ENCODE measurements at regions not wholly inside any gene's neighbourhood (a gene's known extent, or its start where the extent isn't known, plus 50 kb on each side); places are given as distances from the start of the nearest gene placed in this dataset.

DNA sequence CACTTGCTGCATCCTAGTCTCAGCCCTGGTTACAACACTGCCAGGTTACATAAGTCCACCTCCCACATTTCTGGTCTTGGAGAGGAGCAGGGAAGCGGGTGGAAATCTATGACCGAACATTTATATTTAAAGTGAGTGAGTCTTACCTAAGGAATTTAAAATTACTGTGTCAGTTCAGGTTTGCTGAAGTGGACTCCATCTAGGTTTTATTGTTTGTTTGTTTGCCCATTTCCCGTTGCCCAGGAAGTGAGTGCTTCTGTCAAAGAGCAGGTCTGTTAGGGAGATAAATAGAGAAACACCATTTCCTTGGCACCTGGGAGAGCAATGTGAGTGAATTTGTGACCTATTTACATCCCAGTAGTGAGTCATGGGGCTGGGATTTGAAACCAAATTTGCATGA is 179.5 kb downstream of the KIF4B start:
- DNase-seq, result no peak
- intact Hi-C loops (cut with micrococcal nuclease), result no loop called here
- no peaks in the 10 kb centered on the region for H3K36me3 Mint-ChIP-seq (ENCODE audit: low read depth)
- no peaks in the 10 kb centered on the region for H3K4me1 Mint-ChIP-seq
- no peaks in the 10 kb centered on the region for H3K27me3 Mint-ChIP-seq
- no peak overlapping the region for H3K27ac Mint-ChIP-seq
- no peak overlapping the region for H3K4me3 Mint-ChIP-seq
- H3K9me3 Mint-ChIP-seq, result no peaks in the 10 kb centered on the region

DNA sequence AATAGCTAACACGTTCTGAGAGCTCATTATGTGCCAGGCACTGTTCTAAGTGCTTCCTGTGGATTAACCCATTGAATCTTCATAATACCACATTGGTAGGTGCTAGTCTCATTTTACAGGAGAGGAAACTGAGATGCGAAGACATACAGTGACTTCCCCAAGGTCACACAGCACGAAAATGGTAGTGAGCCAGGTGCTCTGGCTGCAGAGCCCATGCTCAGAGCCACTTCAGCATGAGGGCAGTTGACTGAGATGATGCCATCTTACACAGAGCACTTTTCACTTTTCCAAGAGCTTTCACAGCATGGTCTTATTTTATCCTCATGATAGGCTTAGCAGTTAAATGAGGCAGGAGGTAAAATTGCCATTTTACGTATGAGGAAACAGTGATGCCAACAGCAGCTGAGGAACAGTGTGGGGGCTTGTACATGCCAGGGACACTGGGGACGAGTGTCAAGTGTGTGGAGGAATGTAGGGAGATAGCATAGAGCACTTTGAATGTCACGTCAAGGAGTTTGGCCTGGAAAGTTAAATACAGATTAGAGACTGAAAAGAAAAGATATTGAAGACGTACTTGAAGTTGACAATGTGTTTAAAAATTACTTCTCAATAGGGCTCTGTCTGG is 180.0 kb downstream of the KIF4B start:
- Mint-ChIP-seq H3K27me3 (no peaks in the 10 kb centered on the region), H3K4me1 (no peaks in the 10 kb centered on the region), H3K36me3 (ENCODE audit: low read depth) (no peaks in the 10 kb centered on the region), H3K27ac (no peak overlapping the region), H3K9me3 (no peaks in the 10 kb centered on the region), H3K4me3 (no peak overlapping the region)
- no peak for DNase-seq
- intact Hi-C loops (cut with micrococcal nuclease), result no loop called here

DNA sequence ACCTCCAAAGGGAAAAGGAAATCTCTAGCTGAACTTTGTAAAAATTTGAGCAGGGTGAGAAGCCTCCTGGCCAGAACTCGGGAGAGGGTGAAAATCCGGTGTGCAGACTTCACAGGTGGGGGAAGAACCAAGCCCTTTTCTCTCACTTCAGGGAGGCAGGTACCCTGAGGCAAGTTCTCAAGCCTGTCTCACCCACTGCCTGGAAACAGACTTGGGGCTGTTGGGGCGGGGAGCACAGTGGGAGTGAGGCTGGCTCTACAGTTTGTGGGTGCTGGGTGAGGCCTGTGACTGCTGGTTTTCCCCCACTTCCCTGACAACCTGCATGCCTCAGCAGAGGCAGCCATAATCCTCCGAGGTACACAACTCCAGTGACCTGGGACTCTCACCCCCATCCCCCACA is 187.1 kb downstream of the KIF4B start:
- Mint-ChIP-seq H3K4me1 (no peaks in the 10 kb centered on the region), H3K4me3 (no peak overlapping the region), H3K36me3 (ENCODE audit: low read depth) (no peaks in the 10 kb centered on the region), H3K27me3 (no peaks in the 10 kb centered on the region), H3K9me3 (peaks cover 9% of the 10 kb centered on the region), H3K27ac (no peak overlapping the region)
- intact Hi-C loops (cut with micrococcal nuclease), result no loop called here
- DNase-seq, result no peak

DNA sequence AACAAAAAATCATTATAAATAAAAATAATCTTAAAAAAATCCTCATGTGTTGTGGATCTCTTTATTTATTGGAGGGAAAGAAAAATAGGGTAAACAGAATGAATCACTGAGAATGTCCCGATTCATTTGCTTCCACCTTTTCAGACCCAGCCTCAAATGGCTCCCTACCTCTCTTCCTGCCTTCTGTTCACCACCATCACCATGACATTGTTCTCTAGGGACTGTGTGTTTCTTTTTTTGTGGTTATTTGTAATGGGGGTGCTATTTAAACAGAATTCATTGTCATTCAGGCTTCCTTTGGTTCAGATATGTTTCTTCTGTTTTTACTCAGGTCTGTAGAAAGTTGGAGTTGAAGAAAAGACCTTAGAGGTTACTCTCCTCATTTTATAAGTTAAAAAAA is 198.2 kb downstream of the KIF4B start:
- Mint-ChIP-seq H3K27me3 (no peaks in the 10 kb centered on the region), H3K36me3 (ENCODE audit: low read depth) (no peaks in the 10 kb centered on the region), H3K4me3 (no peak overlapping the region), H3K4me1 (no peaks in the 10 kb centered on the region), H3K27ac (no peak overlapping the region), H3K9me3 (no peaks in the 10 kb centered on the region)
- intact Hi-C loops (cut with micrococcal nuclease), result no loop called here
- DNase-seq, result no peak

DNA sequence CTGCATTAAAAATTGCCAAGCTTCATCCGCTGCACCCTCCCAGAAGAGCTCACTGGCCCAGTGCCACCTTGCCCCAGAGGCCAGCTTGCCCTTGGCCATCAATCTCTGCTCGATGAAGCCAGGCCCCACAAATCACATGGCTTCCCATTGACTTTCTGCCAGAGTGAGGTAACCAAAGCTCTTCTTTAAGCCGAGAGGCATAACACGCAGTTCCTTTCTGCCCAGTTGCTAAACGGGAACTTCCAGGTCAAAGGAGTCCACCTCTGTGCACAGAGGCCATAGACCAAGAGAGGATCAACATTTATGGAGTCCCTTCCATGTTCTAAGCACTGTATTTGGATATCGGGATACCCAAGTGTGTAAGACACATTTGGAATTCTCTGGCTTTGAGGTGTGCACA is 208.8 kb downstream of the KIF4B start:
- no peaks in the 10 kb centered on the region for H3K36me3 Mint-ChIP-seq (ENCODE audit: low read depth)
- H3K27ac Mint-ChIP-seq, result no peak overlapping the region
- no peak overlapping the region for H3K4me3 Mint-ChIP-seq
- H3K4me1 Mint-ChIP-seq, result no peaks in the 10 kb centered on the region
- intact Hi-C loops (cut with micrococcal nuclease), result no loop called here
- H3K27me3 Mint-ChIP-seq, result no peaks in the 10 kb centered on the region
- DNase-seq, result no peak
- H3K9me3 Mint-ChIP-seq, result peaks cover 3% of the 10 kb centered on the region

DNA sequence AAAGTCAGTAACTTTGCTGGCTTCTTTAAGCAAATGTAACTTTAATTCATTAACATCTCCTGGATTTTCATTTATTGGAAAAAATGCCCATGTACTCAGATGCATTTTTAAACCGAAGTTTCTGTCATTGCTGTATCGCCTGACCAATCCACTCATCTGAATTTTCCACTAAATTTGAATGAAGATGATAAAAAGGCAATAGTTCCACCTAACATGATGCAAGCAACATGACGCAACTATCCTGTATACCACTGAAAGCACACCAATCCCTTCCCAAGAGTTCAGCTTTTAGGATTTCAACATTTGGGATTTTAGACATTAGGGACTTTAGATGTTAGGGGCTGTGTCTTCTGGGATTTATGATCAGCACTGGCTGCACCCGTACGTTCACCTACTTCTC is 215.6 kb downstream of the KIF4B start:
- H3K9me3 Mint-ChIP-seq, result peaks cover 3% of the 10 kb centered on the region
- intact Hi-C loops (cut with micrococcal nuclease), result no loop called here
- no peak overlapping the region for H3K27ac Mint-ChIP-seq
- no peaks in the 10 kb centered on the region for H3K4me1 Mint-ChIP-seq
- no peak for DNase-seq
- H3K4me3 Mint-ChIP-seq, result no peak overlapping the region
- H3K36me3 Mint-ChIP-seq (ENCODE audit: low read depth), result no peaks in the 10 kb centered on the region
- H3K27me3 Mint-ChIP-seq, result no peaks in the 10 kb centered on the region

DNA sequence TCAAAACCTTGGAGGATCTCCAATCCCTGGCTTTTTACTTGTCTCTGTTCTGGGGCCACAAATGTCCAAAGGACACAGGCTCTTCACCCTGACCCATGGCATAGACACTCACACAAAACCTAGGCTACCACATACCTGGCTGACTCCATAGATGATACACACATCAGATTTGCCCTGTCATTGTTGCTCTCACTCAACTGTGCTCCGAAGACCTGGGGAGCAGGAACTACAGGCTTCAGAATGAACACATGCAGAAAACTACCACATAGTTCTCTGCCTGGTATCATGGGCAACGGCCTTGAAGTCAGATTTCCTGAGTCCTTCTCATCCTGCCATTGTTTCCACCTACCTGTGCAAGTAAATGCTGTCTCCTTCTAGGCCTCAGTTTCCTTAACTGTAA is 226.2 kb downstream of the KIF4B start:
- Mint-ChIP-seq H3K4me1 (no peaks in the 10 kb centered on the region), H3K9me3 (peaks cover under 1% of the 10 kb centered on the region), H3K4me3 (no peak overlapping the region), H3K27me3 (no peaks in the 10 kb centered on the region), H3K27ac (no peak overlapping the region), H3K36me3 (ENCODE audit: low read depth) (no peaks in the 10 kb centered on the region)
- intact Hi-C loops (cut with micrococcal nuclease), result no loop called here
- no peak for DNase-seq

DNA sequence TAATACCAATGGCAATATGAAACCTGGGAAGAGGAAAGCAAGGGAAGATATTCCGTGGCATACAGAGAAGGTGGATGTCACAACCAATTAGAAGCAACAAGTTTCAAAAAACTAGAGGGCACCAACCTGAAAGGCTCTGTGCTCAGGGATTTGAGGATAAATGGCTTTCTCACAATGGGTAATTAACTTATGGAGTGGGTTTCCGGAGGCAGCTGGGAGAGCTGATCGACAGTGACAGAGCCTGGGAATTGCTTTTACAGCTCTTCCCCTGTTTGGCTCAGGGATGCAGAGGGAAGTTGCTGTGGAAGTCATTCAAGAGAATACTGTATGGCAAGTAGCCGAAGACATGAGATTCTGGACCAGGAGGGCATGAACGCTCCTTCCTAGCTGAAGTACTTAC is 237.0 kb downstream of the KIF4B start:
- intact Hi-C loops (cut with micrococcal nuclease), result no loop called here
- Mint-ChIP-seq H3K36me3 (ENCODE audit: low read depth) (no peaks in the 10 kb centered on the region), H3K9me3 (no peaks in the 10 kb centered on the region), H3K27me3 (no peaks in the 10 kb centered on the region), H3K4me3 (no peak overlapping the region), H3K4me1 (no peaks in the 10 kb centered on the region), H3K27ac (no peak overlapping the region)
- no peak for DNase-seq

DNA sequence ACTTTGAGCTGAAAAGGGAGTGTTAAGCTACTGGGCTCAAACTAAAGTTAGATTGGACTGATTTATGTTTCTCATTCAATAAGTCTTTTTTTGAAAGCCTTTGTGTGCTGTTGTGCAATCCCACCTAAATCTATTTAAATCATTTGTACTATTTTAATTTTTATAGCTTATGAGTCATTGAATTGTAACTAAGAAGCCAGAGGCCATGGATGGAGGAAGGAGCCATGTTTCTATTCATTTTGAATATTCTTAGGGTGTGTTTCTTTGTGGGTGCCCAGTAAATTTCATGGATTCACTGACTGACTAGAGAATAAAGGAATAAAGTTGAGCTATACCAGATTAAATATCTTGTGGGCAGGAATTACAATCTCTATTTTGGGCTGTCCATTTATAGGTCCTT is 238.5 kb downstream of the KIF4B start:
- H3K36me3 Mint-ChIP-seq (ENCODE audit: low read depth), result no peaks in the 10 kb centered on the region
- no peak overlapping the region for H3K4me3 Mint-ChIP-seq
- no peak overlapping the region for H3K27ac Mint-ChIP-seq
- DNase-seq, result no peak
- intact Hi-C loops (cut with micrococcal nuclease), result no loop called here
- no peaks in the 10 kb centered on the region for H3K4me1 Mint-ChIP-seq
- no peaks in the 10 kb centered on the region for H3K27me3 Mint-ChIP-seq
- H3K9me3 Mint-ChIP-seq, result no peaks in the 10 kb centered on the region

DNA sequence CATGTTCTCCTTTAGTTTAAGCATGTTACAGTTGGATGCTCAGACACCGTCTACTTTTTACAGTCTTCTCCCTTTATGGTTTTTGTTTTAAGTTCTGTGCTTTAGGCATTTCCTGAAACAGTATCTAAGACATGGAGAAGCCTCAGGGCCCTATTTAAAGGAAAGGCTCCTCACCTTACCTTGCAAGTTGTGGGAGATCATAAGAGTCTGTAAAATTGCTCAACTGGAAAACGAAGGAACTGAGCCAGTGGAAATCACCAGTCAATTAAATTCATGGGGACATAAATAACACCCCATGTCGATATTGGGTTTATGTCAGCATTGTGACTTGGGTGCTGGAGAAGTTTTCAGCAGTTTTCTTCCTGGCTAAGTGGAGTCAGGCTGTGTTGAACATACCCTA is 239.2 kb downstream of the KIF4B start:
- Mint-ChIP-seq H3K9me3 (no peaks in the 10 kb centered on the region), H3K27ac (no peak overlapping the region)

DNA sequence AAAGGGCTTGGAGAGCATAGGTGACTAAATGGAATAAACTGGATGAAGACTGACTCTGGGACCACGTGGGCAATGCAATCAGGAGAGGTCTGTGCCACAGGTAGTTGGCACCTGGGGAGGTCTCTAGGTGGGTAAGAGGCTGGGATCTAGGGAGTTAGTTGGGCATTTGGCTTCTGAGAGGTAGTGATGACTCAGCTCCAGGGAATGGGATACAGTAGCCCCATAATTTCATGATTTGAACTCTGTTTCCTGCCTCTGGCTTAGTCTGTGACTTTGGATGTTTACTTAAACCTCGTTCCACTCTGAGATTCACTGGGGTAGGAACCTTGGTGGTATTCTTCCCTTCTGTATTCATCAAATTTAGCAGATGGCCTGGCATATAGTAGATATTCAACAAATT is 240.8 kb downstream of the KIF4B start:
- Mint-ChIP-seq H3K27me3 (no peaks in the 10 kb centered on the region), H3K27ac (no peak overlapping the region), H3K9me3 (no peaks in the 10 kb centered on the region), H3K4me1 (no peaks in the 10 kb centered on the region), H3K36me3 (ENCODE audit: low read depth) (no peaks in the 10 kb centered on the region), H3K4me3 (no peak overlapping the region)
- intact Hi-C loops (cut with micrococcal nuclease), result no loop called here
- no peak for DNase-seq

More for the DNA sequence above, 239.2 kb downstream of the KIF4B start:
- DNase-seq, result no peak
- Mint-ChIP-seq H3K36me3 (ENCODE audit: low read depth) (no peaks in the 10 kb centered on the region), H3K4me1 (no peaks in the 10 kb centered on the region), H3K4me3 (no peak overlapping the region), H3K27me3 (no peaks in the 10 kb centered on the region)
- intact Hi-C loops (cut with micrococcal nuclease), result no loop called here

DNA sequence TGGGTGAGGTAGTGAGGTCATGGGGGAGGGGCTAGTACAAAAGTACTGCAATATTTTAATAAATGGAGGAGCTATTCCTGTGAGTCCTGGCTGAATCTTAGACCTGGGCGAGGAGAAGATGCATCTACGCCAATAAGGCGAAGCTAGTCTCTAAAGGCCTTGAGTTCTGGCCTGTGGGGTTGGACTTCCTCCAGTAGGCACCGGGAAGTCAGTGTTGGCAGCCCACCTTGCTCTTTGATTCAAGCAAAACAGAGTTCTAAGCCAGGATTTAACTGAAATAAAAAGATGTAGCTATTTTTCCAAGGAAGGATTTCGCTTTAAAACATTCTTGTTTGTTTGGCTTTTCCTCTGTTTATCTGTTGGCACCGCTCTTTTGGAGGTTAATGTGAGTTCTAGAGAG is 244.6 kb downstream of the KIF4B start:
- H3K27ac Mint-ChIP-seq, result no peak overlapping the region
- no peak overlapping the region for H3K4me3 Mint-ChIP-seq
- no peaks in the 10 kb centered on the region for H3K27me3 Mint-ChIP-seq
- DNase-seq, result no peak
- H3K36me3 Mint-ChIP-seq (ENCODE audit: low read depth), result no peaks in the 10 kb centered on the region
- intact Hi-C loops (cut with micrococcal nuclease), result no loop called here
- H3K4me1 Mint-ChIP-seq, result no peaks in the 10 kb centered on the region
- H3K9me3 Mint-ChIP-seq, result no peaks in the 10 kb centered on the region

DNA sequence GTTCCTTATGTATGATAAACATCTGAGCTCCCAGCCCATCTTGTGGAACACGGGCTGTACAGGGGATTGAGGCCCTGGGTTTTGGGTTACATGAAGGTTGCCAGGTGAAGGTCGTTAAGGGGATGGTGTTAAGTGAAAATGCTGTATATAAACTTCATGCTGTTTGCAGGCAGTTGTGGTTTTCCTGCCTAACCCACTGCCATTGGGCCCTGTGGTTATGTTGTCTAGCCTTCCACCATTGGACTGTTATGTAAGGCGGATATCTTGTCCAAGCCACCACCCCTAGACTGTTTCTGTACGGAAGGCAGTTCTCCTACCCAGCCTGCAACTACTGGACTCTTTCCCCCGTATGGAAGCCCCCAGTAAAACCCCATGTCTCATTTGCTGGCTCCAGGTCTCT is 246.1 kb downstream of the KIF4B start:
- DNase-seq, result no peak
- H3K27ac Mint-ChIP-seq, result no peak overlapping the region
- intact Hi-C loops (cut with micrococcal nuclease), result no loop called here
- H3K4me1 Mint-ChIP-seq, result no peaks in the 10 kb centered on the region
- no peaks in the 10 kb centered on the region for H3K9me3 Mint-ChIP-seq
- H3K4me3 Mint-ChIP-seq, result no peak overlapping the region
- no peaks in the 10 kb centered on the region for H3K27me3 Mint-ChIP-seq
- no peaks in the 10 kb centered on the region for H3K36me3 Mint-ChIP-seq (ENCODE audit: low read depth)

DNA sequence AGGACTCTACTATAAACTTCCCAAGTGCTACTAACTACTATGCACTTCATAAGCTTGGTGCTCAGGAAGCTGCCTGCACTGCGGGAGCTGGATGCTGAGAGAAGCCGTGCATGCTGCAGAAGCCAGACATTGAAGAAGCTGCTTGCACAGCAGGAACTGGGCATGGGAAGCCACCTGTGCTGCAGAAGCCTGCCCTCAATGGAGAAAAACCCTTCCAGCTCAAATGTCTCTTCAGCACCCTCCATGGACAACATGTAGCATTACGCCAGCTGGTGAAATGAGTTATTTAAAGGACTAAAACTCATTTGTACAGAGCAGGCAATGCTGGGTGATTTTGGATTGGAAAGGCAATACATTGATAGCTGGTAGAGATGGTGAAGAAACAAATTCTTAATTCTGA is 247.2 kb downstream of the KIF4B start:
- Mint-ChIP-seq H3K4me1 (no peaks in the 10 kb centered on the region), H3K36me3 (ENCODE audit: low read depth) (no peaks in the 10 kb centered on the region), H3K4me3 (no peak overlapping the region), H3K27ac (no peak overlapping the region), H3K9me3 (no peaks in the 10 kb centered on the region), H3K27me3 (no peaks in the 10 kb centered on the region)
- no peak for DNase-seq
- intact Hi-C loops (cut with micrococcal nuclease), result no loop called here

DNA sequence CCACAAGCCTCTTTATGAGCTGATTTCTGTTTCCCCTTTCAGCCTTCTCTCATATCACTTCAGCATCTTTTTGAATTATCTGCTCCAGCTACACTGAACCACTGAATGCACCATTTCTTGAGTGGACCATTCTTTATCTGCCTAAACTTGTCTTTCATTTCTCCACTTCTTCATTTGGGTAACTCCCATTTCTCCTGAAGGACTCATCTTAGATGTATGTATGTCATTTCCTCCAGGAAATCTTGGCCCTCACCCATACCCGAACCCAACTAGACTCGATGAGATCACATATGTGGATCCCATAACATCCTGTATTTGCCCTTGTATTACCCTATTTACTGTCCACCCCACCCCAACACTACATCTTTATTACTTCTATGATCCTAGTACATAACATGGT is 249.8 kb downstream of the KIF4B start:
- Mint-ChIP-seq H3K9me3 (no peaks in the 10 kb centered on the region), H3K36me3 (ENCODE audit: low read depth) (no peaks in the 10 kb centered on the region), H3K4me3 (no peak overlapping the region), H3K4me1 (no peaks in the 10 kb centered on the region), H3K27me3 (no peaks in the 10 kb centered on the region), H3K27ac (no peak overlapping the region)
- intact Hi-C loops (cut with micrococcal nuclease), result no loop called here
- DNase-seq, result no peak
